Thyroid gland (tissue), 4 donors: ENCODE measurements at regions not wholly inside any gene's neighbourhood (a gene's known extent, or its start where the extent isn't known, plus 50 kb on each side); places are given as distances from the start of the nearest gene placed in this dataset.

Experiments
- DNase-seq, 2 donors: peaks; one replicate each; pipeline ENCODE4 v3.0.0-alpha.2; 2019
- H3K27ac ChIP-seq, 3 donors: fragments of 200-600 bp; sonication (generic); 1 replicate in 2 of 3; 2 replicates in 1 of 3; pipeline ENCODE4 v1.5.1; 2016 to 2019; ENCODE audit warnings: mild to moderate bottlenecking in 1 of 3, moderate library complexity in 1 of 3
- H3K27me3 ChIP-seq: fragments of 200-600 bp; sonication (generic); one replicate; pipeline ENCODE4 v1.5.1; 2019
- H3K36me3 ChIP-seq, 2 donors: fragments of 200-600 bp; sonication (generic); one replicate each; pipeline ENCODE4 v1.5.1; 2016 to 2019
- H3K4me1 ChIP-seq, 2 donors: fragments of 200-600 bp; sonication (generic); one replicate each; pipeline ENCODE4 v1.5.1; 2017 to 2019
- H3K4me3 ChIP-seq, 3 donors: fragments of 200-600 bp; sonication (generic); replicated peaks in 1 of 3; 1 replicate in 2 of 3; 2 replicates in 1 of 3; pipeline ENCODE4 v1.5.1; 2016; ENCODE audit warnings: mild to moderate bottlenecking in 1 of 3
- H3K9me3 ChIP-seq: fragments of 200-600 bp; sonication (generic); one replicate; pipeline ENCODE4 v1.5.1; 2017
- CTCF ChIP-seq, 6 experiments: fragments of 200-600 bp in 3 of 6; fragments of 450-650 bp in 3 of 6; sonication (generic) in 3 of 6; IDR thresholded peaks; one replicate each; pipeline ENCODE4 v1.5.1; 2016 to 2019; ENCODE audit warnings: antibody characterized with exemption in 6 of 6, mild to moderate bottlenecking in 2 of 6, inconsistent platforms in 1 of 6, moderate library complexity in 1 of 6
- POLR2A ChIP-seq, 2 donors: fragments of 450-650 bp; IDR thresholded peaks; one replicate each; pipeline ENCODE4 v1.6.1; 2017; ENCODE audit warnings: antibody characterized with exemption in 2 of 2, mild to moderate bottlenecking in 2 of 2, moderate library complexity in 1 of 2
- WGBS, 2 donors: methylation state at CpG; one replicate each; pipeline ENCODE4 v1.1.5; 2017; 5-methylcytosine and 5-hydroxymethylcytosine counted together
- intact Hi-C: fragments of 100-400 bp; cut with DNase I; formaldehyde crosslinking; loops from one replicate; pipeline ENCODE4 v1.15.1; 2023

- intact Hi-C loops: no loop called here
Observed at GRCh38 chr16:13425836-13426235, 494.1 kb upstream of the ERCC4 start.

DNA sequence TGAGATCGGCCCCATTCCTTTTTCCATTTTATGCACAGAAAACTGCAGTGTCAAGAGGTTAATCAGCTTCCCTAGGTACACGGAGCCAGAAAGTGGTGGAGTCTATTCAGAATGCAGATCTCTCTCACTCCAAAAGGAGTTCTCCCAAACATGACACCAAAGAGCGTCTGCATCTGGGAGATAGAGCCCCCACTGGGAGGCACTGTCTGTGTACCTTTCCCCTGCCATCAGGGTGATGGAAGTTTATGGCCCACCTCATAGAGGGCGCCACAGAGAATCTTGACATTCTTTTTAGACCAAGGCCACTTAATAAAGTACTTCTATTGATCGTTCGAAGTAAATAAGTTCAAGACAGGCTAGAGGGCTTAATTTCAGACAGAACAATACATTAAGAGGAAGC, 493.7 kb upstream of the ERCC4 start:
- H3K4me3 ChIP-seq: no peak overlapping the region
- H3K27me3 ChIP-seq: no peaks in the 10 kb centered on the region
- no peaks in the 10 kb centered on the region for H3K36me3 ChIP-seq
- intact Hi-C loops: no loop called here
- H3K27ac ChIP-seq: no peak overlapping the region
- H3K4me1 ChIP-seq: no peaks in the 10 kb centered on the region
- H3K9me3 ChIP-seq: no peaks in the 10 kb centered on the region
- WGBS, 2 donors: 61 to 67% methylated on average over 6 of the region's 6 CpGs
- no peak for DNase-seq
- TF ChIP-seq POLR2A (IDR thresholded peaks at IDR 0.05) (no peak), CTCF (IDR thresholded peaks at IDR 0.05) (no peak)

More at GRCh38 chr16:13425836-13426235, 494.1 kb upstream of the ERCC4 start:
- no peak overlapping the region for H3K4me3 ChIP-seq
- no peaks in the 10 kb centered on the region for H3K9me3 ChIP-seq
- H3K36me3 ChIP-seq: no peaks in the 10 kb centered on the region
- H3K27me3 ChIP-seq: no peaks in the 10 kb centered on the region
- H3K4me1 ChIP-seq: no peaks in the 10 kb centered on the region
- TF ChIP-seq POLR2A (IDR thresholded peaks at IDR 0.05) (no peak), CTCF (IDR thresholded peaks at IDR 0.05) (no peak)
- DNase-seq: no peak
- H3K27ac ChIP-seq: no peak overlapping the region
- WGBS, 2 donors: 53 to 69% methylated on average over 5 of the region's 5 CpGs

DNA sequence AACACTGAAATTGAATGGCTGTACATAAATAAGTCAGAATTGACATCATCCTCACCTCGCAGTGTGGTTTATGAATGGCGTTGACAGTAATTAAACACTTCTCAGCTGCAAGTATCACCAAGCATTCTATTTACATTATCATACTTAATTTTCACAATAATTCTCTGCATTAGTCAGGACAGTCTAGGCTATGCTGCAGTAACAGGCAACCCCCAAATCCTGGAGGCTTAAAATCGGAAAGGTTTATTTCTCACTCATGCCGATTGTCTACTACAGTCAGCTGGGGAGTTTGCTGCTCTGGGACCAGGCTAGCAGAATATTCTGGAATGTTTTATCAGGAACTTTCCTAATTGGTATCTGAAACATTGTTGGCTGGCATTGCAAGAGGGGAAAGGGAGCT, 493.2 kb upstream of the ERCC4 start:
- Histone ChIP-seq H3K36me3 (no peaks in the 10 kb centered on the region), H3K9me3 (no peaks in the 10 kb centered on the region), H3K27ac (no peak overlapping the region), H3K4me1 (no peaks in the 10 kb centered on the region), H3K4me3 (no peak overlapping the region), H3K27me3 (no peaks in the 10 kb centered on the region)
- intact Hi-C loops: no loop called here
- DNase-seq: no peak
- TF ChIP-seq POLR2A (IDR thresholded peaks at IDR 0.05) (no peak), CTCF (IDR thresholded peaks at IDR 0.05) (no peak)
- WGBS, 2 donors: 91 to 93% methylated on average over 4 of the region's 4 CpGs

GRCh38 chr16:13427943-13428342, 492.0 kb upstream of the ERCC4 start:
- Histone ChIP-seq H3K27ac (no peak overlapping the region), H3K4me3 (no peak overlapping the region), H3K27me3 (no peaks in the 10 kb centered on the region), H3K4me1 (no peaks in the 10 kb centered on the region), H3K36me3 (no peaks in the 10 kb centered on the region), H3K9me3 (no peaks in the 10 kb centered on the region)
- intact Hi-C loops: no loop called here
- DNase-seq: no peak
- no peak for TF ChIP-seq POLR2A (IDR thresholded peaks at IDR 0.05)
- no peak for TF ChIP-seq CTCF (IDR thresholded peaks at IDR 0.05)
- 78 to 80% methylated on average over 3 of the region's 3 CpGs for WGBS, 2 donors

- no peak overlapping the region for H3K4me3 ChIP-seq
- intact Hi-C loops: no loop called here
- no peaks in the 10 kb centered on the region for H3K27me3 ChIP-seq
- H3K4me1 ChIP-seq: no peaks in the 10 kb centered on the region
- no peak for DNase-seq
- no peak overlapping the region for H3K27ac ChIP-seq
- no peak for TF ChIP-seq POLR2A (IDR thresholded peaks at IDR 0.05)
- no peak for TF ChIP-seq CTCF (IDR thresholded peaks at IDR 0.05)
- 67 to 78% methylated on average over 1 of the region's 1 CpG for WGBS, 2 donors
- H3K36me3 ChIP-seq: no peaks in the 10 kb centered on the region
- no peaks in the 10 kb centered on the region for H3K9me3 ChIP-seq
Observed at GRCh38 chr16:13429416-13429815, 490.5 kb upstream of the ERCC4 start.
